ENCODE measurements at regions not wholly inside any gene's neighbourhood (a gene's known extent, or its start where the extent isn't known, plus 50 kb on each side); places are given as distances from the start of the nearest gene placed in this dataset.
A peak's percentile ranks its signal among the peaks of the same experiment; 100 is the strongest.

GRCh38 chr4:160175064-160175643 lies 1072.3 kb downstream of the RAPGEF2 start:
- peak; percentile 32 for DNase-seq (ENCODE audit: low read depth)

GRCh38 chr4:160180211-160180610 lies 1077.3 kb downstream of the RAPGEF2 start:
- peak; percentile 73 for DNase-seq (ENCODE audit: low read depth)

GRCh38 chr4:160182727-160183126 lies 1079.8 kb downstream of the RAPGEF2 start:
- no peak for DNase-seq (ENCODE audit: low read depth)

GRCh38 chr4:160184884-160185283 lies 1082.0 kb downstream of the RAPGEF2 start:
- no peak for DNase-seq (ENCODE audit: low read depth)

- no peak for DNase-seq (ENCODE audit: low read depth)
These were observed 1090.9 kb downstream of the RAPGEF2 start for GRCh38 chr4:160193787-160194186.

- DNase-seq (ENCODE audit: low read depth), result no peak
These were observed 1091.8 kb downstream of the RAPGEF2 start for GRCh38 chr4:160194716-160195115.

GRCh38 chr4:160202802-160203201 lies 1099.9 kb downstream of the RAPGEF2 start:
- peak; percentile 41 for DNase-seq (ENCODE audit: low read depth)

- no peak for DNase-seq (ENCODE audit: low read depth)
These were observed 1109.2 kb downstream of the RAPGEF2 start for GRCh38 chr4:160212078-160212477.

- DNase-seq (ENCODE audit: low read depth), result no peak
These were observed 1110.5 kb downstream of the RAPGEF2 start for GRCh38 chr4:160213366-160213765.

- no peak for DNase-seq (ENCODE audit: low read depth)
These were observed 1114.5 kb downstream of the RAPGEF2 start for GRCh38 chr4:160217352-160217751.

- no peak for DNase-seq (ENCODE audit: low read depth)
These were observed 1121.2 kb downstream of the RAPGEF2 start for GRCh38 chr4:160224049-160224448.

GRCh38 chr4:160233141-160233540 lies 1130.3 kb downstream of the RAPGEF2 start:
- DNase-seq (ENCODE audit: low read depth), result no peak

- DNase-seq (ENCODE audit: low read depth), result no peak
These were observed 1132.4 kb downstream of the RAPGEF2 start for GRCh38 chr4:160235285-160235684.

GRCh38 chr4:160235771-160236170 lies 1132.9 kb downstream of the RAPGEF2 start:
- no peak for DNase-seq (ENCODE audit: low read depth)

GRCh38 chr4:160238790-160239189 lies 1135.9 kb downstream of the RAPGEF2 start:
- no peak for DNase-seq (ENCODE audit: low read depth)

- DNase-seq (ENCODE audit: low read depth), result no peak
These were observed 1144.3 kb downstream of the RAPGEF2 start for GRCh38 chr4:160247091-160247656.

- DNase-seq (ENCODE audit: low read depth), result no peak
These were observed 1148.8 kb downstream of the RAPGEF2 start for GRCh38 chr4:160251522-160252170.

- no peak for DNase-seq (ENCODE audit: low read depth)
These were observed 1154.4 kb downstream of the RAPGEF2 start for GRCh38 chr4:160257318-160257717.

- no peak for DNase-seq (ENCODE audit: low read depth)
These were observed 1162.1 kb downstream of the RAPGEF2 start for GRCh38 chr4:160265014-160265413.

- peak; percentile 3 for DNase-seq (ENCODE audit: low read depth)
These were observed 1163.0 kb downstream of the RAPGEF2 start for GRCh38 chr4:160265836-160266235.

- DNase-seq (ENCODE audit: low read depth), result no peak
These were observed 1174.0 kb downstream of the RAPGEF2 start for GRCh38 chr4:160276785-160277325.

GRCh38 chr4:160283081-160283480 lies 1180.2 kb downstream of the RAPGEF2 start:
- no peak for DNase-seq (ENCODE audit: low read depth)

GRCh38 chr4:160284516-160284915 lies 1181.6 kb downstream of the RAPGEF2 start:
- no peak for DNase-seq (ENCODE audit: low read depth)

Data from myocyte (in vitro differentiated cells).